Peyer's patch (tissue), 4 donors: ENCODE measurements at regions not wholly inside any gene's neighbourhood (a gene's known extent, or its start where the extent isn't known, plus 50 kb on each side); places are given as distances from the start of the nearest gene placed in this dataset.

Source experiments
- DNase-seq, 3 donors: peaks; one replicate each; pipeline ENCODE4 v3.0.0-alpha.2; 2017 to 2019
- H3K27ac ChIP-seq, 4 donors: fragments of 200-600 bp; sonication (generic); one replicate each; pipeline ENCODE4 v1.5.1; 2016 to 2019
- H3K27me3 ChIP-seq, 2 donors: fragments of 200-600 bp; sonication (generic); one replicate each; pipeline ENCODE4 v1.5.1; 2019
- H3K36me3 ChIP-seq, 3 donors: fragments of 200-600 bp; sonication (generic); one replicate each; pipeline ENCODE4 v1.5.1; 2016 to 2019
- H3K4me1 ChIP-seq, 4 donors: fragments of 200-600 bp; sonication (generic); one replicate each; pipeline ENCODE4 v1.5.1; 2016 to 2019
- H3K4me3 ChIP-seq, 4 donors: fragments of 200-600 bp; sonication (generic); 1 replicate in 3 of 4; 2 replicates in 1 of 4; pipeline ENCODE4 v1.5.1; 2016 to 2019; ENCODE audit warnings: mild to moderate bottlenecking in 1 of 4
- H3K9me3 ChIP-seq, 4 donors: fragments of 200-600 bp; sonication (generic); one replicate each; pipeline ENCODE4 v1.5.1; 2016 to 2019; ENCODE audit warnings: mild to moderate bottlenecking in 1 of 4
- CTCF ChIP-seq, 6 experiments: fragments of 450-650 bp in 4 of 6; fragments of 200-600 bp in 2 of 6; sonication (generic) in 1 of 6; IDR thresholded peaks; one replicate each; pipeline ENCODE4 v1.5.1; 2017 to 2019; ENCODE audit warnings: antibody characterized with exemption in 6 of 6, mild to moderate bottlenecking in 3 of 6, moderate library complexity in 1 of 6
- POLR2A ChIP-seq, 2 donors: fragments of 450-650 bp; IDR thresholded peaks; one replicate each; pipeline ENCODE4 v1.5.1; 2017; ENCODE audit warnings: antibody characterized with exemption in 2 of 2, mild to moderate bottlenecking in 2 of 2, moderate library complexity in 2 of 2

DNA sequence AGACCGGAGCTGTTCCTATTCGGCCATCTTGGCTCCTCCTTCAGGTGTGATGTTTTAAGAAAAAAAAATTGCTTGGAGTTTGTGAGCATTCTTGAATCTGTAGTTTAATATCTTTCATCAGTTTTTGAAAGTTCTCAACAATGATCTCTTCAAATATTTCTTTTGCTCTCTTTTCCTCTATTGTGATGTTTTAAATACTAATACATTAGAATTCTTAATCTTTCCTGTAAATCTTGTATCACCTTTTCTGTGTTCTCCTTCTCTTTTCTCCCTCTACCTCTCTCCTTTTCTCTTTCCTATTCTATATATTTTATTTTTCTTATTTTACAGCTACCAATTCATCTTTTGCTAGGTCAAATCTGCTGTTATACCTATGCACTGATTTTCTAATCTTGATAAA is 212.3 kb downstream of the RPS12 start:
- Histone ChIP-seq H3K4me3 (no peak overlapping the region), H3K27me3 (no peaks in the 10 kb centered on the region), H3K9me3 (no peaks in the 10 kb centered on the region), H3K4me1 (no peaks in the 10 kb centered on the region), H3K27ac (no peak overlapping the region), H3K36me3 (no peaks in the 10 kb centered on the region)
- no peak for DNase-seq
- TF ChIP-seq POLR2A (IDR thresholded peaks at IDR 0.05): no peak
- no peak for TF ChIP-seq CTCF (IDR thresholded peaks at IDR 0.05)

GRCh38 chr6:133033263-133033662 is 207.9 kb upstream of the EYA4 start:
- H3K9me3 ChIP-seq: no peaks in the 10 kb centered on the region
- no peak for DNase-seq
- H3K4me3 ChIP-seq: no peak overlapping the region
- H3K4me1 ChIP-seq: no peaks in the 10 kb centered on the region
- H3K27ac ChIP-seq: no peak overlapping the region
- H3K36me3 ChIP-seq: no peaks in the 10 kb centered on the region
- TF ChIP-seq POLR2A (IDR thresholded peaks at IDR 0.05) (no peak), CTCF (IDR thresholded peaks at IDR 0.05) (no peak)
- no peaks in the 10 kb centered on the region for H3K27me3 ChIP-seq

DNA sequence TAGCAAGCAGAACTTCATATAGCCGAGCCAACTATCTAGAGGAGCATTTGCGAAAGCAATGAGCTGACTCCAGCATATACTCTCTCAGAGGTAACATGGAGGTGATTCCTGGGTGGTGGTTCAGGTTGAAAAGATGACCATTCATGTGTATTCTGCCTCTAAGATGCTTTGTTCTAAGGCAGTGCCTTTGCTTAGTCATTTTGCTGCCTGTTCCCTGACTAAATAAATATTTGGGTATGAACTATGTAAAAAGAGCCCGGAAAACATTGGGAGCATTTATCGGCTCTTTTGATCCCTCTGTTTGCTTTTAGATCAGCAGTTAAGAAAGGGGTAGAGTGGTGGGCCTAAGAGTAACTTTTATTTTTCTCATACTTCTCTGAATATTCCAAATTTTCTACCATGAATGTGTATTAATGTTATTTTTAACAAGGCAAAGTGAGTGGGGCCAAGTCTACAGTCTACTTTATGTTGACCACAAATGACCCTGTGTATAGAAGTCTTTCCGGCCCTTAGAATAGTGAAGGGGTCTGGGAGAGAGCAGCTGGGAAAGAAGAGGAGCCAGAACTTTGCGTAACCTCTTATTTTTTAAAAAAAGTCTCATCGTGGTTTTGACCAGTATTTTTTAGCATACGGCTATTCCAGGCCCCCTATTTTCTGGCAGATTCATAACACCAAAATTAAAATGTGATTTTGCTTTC is 206.5 kb upstream of the EYA4 start:
- Histone ChIP-seq H3K4me3 (no peak overlapping the region), H3K36me3 (no peaks in the 10 kb centered on the region), H3K27ac (no peak overlapping the region), H3K9me3 (no peaks in the 10 kb centered on the region), H3K27me3 (no peaks in the 10 kb centered on the region), H3K4me1 (no peaks in the 10 kb centered on the region)
- no peak for DNase-seq
- TF ChIP-seq CTCF (IDR thresholded peaks at IDR 0.05) (no peak), POLR2A (IDR thresholded peaks at IDR 0.05) (no peak)

DNA sequence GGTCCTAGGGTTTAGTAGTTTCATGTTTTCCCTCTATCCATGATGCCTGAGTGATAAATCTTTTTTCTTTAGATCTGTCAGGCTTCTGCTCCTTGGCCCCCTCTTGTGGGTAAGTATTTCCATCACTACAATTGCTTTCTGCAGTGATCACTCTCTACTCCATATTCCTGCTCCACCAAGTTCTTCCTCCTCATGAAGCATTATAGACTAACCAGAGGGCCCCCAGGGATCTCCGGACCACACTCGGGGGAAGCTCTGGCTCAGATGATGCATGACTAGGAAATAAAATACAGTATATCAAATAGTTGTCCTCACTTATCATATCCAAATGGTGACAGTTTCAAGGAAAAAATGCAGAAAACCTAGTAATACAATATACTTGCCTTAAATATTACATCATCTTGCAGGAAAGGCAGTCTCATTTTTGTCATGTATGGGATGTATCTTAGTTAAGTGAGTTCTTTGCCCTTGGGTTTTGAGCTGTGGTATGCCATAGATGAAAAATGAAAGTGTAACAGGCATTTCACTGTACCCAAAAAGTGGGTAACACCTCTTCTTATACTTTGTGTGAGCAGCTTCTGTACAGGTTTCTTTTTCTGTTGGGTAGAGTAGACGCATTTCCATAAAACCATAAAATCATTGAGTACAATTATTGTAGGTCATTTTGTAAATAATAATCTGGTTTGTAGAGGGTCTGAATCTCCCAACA is 200.9 kb upstream of the EYA4 start:
- no peak for TF ChIP-seq CTCF (IDR thresholded peaks at IDR 0.05)
- TF ChIP-seq POLR2A (IDR thresholded peaks at IDR 0.05): no peak
- Histone ChIP-seq H3K36me3 (no peaks in the 10 kb centered on the region), H3K4me3 (no peak overlapping the region), H3K9me3 (no peaks in the 10 kb centered on the region), H3K4me1 (no peaks in the 10 kb centered on the region), H3K27ac (no peak overlapping the region), H3K27me3 (no peaks in the 10 kb centered on the region)
- no peak for DNase-seq

DNA sequence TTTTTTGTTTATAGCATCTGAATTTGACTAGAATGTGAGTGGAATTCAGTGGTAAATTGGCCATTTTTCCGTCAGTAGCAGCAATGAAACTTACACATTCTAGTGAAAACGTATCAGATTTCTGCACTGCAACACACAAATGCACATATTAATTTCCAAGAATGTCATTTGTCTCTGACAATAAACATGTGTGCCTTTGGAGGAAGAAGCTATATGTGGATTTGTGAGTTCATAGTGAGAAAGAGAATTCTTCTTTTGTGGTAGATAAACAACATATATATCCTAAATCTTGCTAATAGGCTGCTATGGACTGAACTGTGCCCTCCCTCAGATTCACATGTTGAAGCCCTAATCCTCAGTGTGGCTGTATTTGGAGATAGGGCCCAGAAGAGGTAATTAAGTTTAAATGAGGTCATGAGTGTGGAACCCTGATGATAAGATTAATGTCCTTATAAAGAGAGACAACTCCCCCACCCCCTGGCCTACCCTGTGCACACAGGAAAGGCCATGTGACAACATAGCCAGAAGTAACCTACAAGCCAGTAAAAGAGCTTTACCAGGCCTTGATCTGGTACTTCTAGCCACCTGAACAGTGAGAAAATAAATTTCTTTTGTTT is 200.2 kb upstream of the EYA4 start:
- DNase-seq: no peak
- Histone ChIP-seq H3K27ac (no peak overlapping the region), H3K27me3 (no peaks in the 10 kb centered on the region), H3K9me3 (no peaks in the 10 kb centered on the region), H3K4me1 (no peaks in the 10 kb centered on the region), H3K36me3 (no peaks in the 10 kb centered on the region), H3K4me3 (no peak overlapping the region)
- TF ChIP-seq CTCF (IDR thresholded peaks at IDR 0.05) (no peak), POLR2A (IDR thresholded peaks at IDR 0.05) (no peak)
